Peyer's patch (tissue), 4 donors: ENCODE measurements at regions not wholly inside any gene's neighbourhood (a gene's known extent, or its start where the extent isn't known, plus 50 kb on each side); places are given as distances from the start of the nearest gene placed in this dataset.

Source experiments
- CTCF ChIP-seq, 6 experiments: fragments of 450-650 bp in 4 of 6; fragments of 200-600 bp in 2 of 6; sonication (generic) in 1 of 6; IDR thresholded peaks; one replicate each; pipeline ENCODE4 v1.5.1; 2017 to 2019; ENCODE audit warnings: antibody characterized with exemption in 6 of 6, mild to moderate bottlenecking in 3 of 6, moderate library complexity in 1 of 6
- POLR2A ChIP-seq, 2 donors: fragments of 450-650 bp; IDR thresholded peaks; one replicate each; pipeline ENCODE4 v1.5.1; 2017; ENCODE audit warnings: antibody characterized with exemption in 2 of 2, mild to moderate bottlenecking in 2 of 2, moderate library complexity in 2 of 2

GRCh38 chr4:182066037-182066436 lies 177.2 kb upstream of the TENM3 start:
- TF ChIP-seq CTCF (IDR thresholded peaks at IDR 0.05) (no peak), POLR2A (IDR thresholded peaks at IDR 0.05) (no peak)
